ENCODE measurements at regions not wholly inside any gene's neighbourhood (a gene's known extent, or its start where the extent isn't known, plus 50 kb on each side); places are given as distances from the start of the nearest gene placed in this dataset.
"Not testable (repeated sequence)": the region's sequence is repeated elsewhere in the genome, so short reads cannot be mapped to it uniquely, and the experiment has no call there.

DNA sequence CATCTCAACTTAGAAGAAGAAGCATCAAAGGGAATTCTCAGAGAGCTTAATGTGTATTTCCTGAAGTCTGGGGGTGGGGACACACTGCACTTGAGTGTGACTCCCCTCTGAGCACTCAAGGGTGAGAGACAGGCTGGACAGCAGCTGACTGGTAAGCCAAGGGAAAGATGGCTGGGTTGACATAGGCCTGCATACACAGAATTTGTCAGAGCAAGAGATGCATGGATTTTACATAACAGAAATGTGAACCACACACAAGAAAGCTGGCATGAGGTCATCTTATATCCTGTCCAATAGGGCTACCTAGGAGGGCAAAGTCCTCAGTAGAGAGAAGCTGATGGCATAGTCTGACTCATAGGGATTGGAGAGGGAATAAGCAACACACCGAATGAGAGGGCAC lies 114.3 kb upstream of the EPB41L4A start:
- in situ Hi-C loops (cut with HindIII; ENCODE audit: low sequenced_read_pairs) = no loop called here

DNA sequence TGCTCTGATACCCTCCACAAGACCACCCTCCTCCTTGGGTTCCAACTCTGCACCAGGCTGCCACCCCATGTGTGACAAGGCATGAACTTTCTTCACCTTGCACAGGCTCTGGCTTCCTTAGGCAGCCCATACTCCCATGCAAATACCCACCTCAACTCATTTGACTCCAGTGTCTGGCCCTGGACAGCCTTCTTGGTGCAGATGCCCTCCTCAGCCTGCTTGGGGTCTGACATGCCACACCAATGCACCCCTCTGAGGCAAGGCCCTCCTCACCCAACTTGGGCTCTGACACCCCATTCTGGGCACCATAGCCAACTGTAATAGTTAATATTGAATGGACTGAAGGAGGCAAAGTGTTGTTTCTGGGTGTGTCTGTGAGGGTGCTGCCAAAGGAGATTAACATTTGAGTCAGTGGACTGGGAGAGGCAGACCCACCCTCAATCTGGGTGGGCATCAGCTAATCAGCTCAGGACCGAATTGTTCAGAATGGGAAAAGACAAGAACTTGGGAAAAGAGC lies 115.0 kb upstream of the EPB41L4A start:
- in situ Hi-C loops (cut with HindIII; ENCODE audit: low sequenced_read_pairs) = no loop called here

- in situ Hi-C loops (cut with HindIII; ENCODE audit: low sequenced_read_pairs) = no loop called here
Measured at GRCh38 chr5:112534611-112535255, 115.7 kb upstream of the EPB41L4A start.

DNA sequence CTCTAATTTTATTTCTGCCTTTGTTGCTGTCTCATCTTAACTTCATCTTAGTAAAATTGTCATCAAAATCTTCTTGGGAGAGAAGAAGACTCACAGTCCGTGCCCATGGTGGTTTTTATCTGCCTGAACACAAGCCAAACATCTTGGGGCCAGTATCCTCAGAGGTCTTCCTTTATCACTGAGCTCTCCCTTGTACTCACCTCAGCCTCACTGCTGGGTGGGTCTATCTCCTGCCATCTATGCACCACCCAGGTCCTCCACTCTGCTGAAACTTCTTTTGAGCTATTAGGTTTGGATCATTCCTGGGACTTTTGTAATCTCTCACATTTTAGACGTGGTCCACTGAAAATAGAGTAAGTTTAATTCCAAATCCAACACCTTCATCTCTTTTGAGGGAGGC lies 116.3 kb upstream of the EPB41L4A start:
- in situ Hi-C loops (cut with HindIII; ENCODE audit: low sequenced_read_pairs) = no loop called here

DNA sequence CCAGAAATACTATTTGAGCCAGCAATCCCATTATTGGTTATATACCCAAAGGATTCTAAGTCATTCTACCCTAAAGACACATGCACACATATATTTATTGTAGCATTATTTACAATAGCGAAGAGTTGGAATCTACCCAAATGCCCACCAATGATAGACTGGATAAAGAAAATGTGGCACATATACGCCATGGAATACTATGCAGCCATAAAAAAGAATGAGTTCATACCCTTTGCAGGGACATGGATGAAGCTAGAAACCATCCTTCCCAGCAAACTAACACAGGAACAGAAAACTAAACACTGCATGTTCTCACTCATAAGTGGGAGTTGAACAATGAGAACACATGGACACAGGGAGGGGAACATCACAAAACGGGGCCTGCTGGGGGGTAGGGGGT lies 125.5 kb upstream of the EPB41L4A start:
- in situ Hi-C loops (cut with HindIII; ENCODE audit: low sequenced_read_pairs) = not testable (repeated sequence)

- in situ Hi-C loops (cut with HindIII; ENCODE audit: low sequenced_read_pairs) = loop anchor here (5.0 kb wide), 1 partner anchor 300 kb away; no protein-coding TSS in a partner anchor
Measured at GRCh38 chr5:112546946-112547592, 128.0 kb upstream of the EPB41L4A start.

DNA sequence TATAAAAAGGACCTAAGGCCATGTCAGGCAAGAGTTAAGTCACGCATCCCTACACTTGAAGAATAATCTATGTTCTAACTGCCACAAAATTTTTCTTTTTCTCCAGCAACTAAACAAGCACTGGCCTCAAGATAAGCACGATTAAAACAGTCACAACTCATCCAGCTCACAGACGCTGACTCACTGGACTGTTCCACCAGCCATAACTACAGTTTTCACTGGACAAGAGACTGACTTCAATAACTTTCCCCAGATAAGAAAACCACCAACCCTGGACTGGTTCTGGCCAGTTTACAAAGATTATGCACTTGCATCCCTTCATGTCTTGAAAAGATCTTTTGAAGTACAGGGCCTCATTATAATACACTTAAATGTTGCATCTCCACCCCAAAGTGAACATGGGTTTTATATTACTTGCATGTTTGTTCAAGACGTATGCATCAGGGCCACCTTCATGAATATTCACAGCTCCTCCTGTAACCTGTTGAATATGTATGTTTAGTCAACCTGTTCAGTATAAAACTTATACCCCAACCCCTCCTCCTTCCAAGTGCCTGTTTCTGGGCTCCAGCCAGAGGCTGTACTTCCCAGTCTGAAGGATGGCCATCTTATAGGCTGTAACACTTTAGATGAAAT lies 129.3 kb upstream of the EPB41L4A start:
- in situ Hi-C loops (cut with HindIII; ENCODE audit: low sequenced_read_pairs) = loop anchor here (5.0 kb wide), 1 partner anchor 299 kb away; no protein-coding TSS in a partner anchor

DNA sequence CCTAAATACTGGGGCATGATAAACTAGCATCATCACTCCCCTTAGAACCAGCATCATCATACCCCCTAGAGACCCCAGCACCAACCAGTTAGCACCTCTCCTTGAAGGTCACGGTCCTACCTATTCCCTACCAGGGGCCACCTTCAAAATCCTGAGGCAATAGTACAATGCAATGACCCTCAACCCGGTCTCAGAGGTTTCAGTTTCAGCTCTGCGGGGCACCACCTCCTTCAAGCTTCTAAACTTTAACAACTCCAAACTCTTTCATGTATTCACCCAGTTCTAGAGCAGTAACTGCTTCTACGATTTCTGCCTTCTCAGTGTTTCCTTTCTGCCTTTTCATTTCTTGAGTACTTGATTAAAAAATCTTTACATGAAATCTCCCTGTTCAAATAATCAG lies 130.1 kb upstream of the EPB41L4A start:
- in situ Hi-C loops (cut with HindIII; ENCODE audit: low sequenced_read_pairs) = loop anchor here (5.0 kb wide), 1 partner anchor 298 kb away; no protein-coding TSS in a partner anchor

GRCh38 chr5:112549605-112550166 lies 130.6 kb upstream of the EPB41L4A start:
- in situ Hi-C loops (cut with HindIII; ENCODE audit: low sequenced_read_pairs) = loop anchor here (5.0 to 25.0 kb wide), 3 partner anchors 88 to 298 kb away; no protein-coding TSS in a partner anchor

GRCh38 chr5:112551419-112552032 lies 132.4 kb upstream of the EPB41L4A start:
- in situ Hi-C loops (cut with HindIII; ENCODE audit: low sequenced_read_pairs) = loop anchor here (5.0 to 25.0 kb wide), 2 partner anchors 86 to 211 kb away; no protein-coding TSS in a partner anchor

DNA sequence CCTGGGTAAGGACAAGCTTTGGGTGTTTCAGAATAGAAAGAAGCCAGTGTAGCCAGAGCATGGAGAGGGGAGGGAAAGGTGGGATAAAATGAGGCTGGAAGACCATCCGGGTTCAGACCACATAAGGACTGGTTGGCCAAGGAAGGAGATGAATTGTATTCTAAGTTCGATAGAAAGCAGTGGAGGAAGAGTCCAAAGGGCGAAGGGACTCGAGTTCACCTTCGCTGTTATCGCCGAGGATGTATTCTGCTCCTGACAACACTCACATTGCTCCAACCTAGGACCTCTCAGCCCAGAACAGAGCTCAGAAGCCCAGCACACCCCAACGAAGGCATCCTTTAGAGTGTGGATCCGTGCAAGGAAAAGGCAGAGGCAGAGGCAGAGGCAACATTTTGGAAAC lies 133.1 kb upstream of the EPB41L4A start:
- in situ Hi-C loops (cut with HindIII; ENCODE audit: low sequenced_read_pairs) = loop anchor here (5.0 to 25.0 kb wide), 2 partner anchors 85 to 210 kb away; no protein-coding TSS in a partner anchor

- in situ Hi-C loops (cut with HindIII; ENCODE audit: low sequenced_read_pairs) = loop anchor here (5.0 to 25.0 kb wide), 2 partner anchors 85 to 210 kb away; no protein-coding TSS in a partner anchor
Measured at GRCh38 chr5:112552791-112553190, 133.7 kb upstream of the EPB41L4A start.

DNA sequence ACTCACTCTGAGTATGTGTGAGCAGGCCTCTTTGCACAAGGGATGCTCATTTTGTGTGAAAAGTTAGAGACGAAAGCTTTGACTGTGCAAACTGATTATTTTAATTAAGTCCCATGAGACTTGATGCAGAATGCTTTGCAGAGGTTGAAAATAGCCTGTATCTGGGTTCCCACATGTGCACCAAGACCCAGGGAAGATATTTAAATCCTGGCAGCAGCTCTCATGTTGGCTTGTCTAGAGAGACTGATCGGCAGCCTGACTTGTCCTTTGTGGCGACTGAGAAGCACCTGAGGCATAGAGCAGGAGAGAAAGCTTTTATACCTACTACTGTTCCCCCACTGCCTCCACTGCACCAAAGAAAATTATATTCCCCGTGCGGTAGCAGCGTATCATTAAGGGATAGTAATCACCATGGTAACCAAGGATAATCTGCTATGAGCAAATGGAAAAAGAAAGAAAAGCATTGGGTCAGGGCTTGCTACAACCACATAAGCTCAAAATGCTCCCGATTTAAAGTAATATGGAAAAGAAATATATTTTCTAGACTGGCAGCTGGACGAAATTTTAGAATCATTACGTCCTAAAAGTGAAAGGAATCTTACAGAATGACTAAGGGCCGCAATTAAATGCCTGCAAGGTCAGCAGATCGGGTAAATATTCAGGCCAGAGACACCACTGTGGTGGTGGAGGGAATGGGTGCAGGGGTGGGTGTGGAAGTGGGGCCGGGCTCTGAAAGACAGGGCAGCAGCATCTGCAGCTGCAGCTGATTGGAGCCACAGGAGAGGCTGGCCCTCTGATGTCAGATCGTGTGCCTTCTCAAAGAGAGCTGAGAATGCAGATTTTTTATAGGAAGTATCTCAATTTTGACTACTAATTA lies 135.3 kb upstream of the EPB41L4A start:
- in situ Hi-C loops (cut with HindIII; ENCODE audit: low sequenced_read_pairs) = loop anchor here (5.0 to 25.0 kb wide), 2 partner anchors 83 to 208 kb away; no protein-coding TSS in a partner anchor

GRCh38 chr5:112555197-112555596 lies 136.1 kb upstream of the EPB41L4A start:
- in situ Hi-C loops (cut with HindIII; ENCODE audit: low sequenced_read_pairs) = loop anchor here (25.0 kb wide), 1 partner anchor 207 kb away; no protein-coding TSS in a partner anchor

- in situ Hi-C loops (cut with HindIII; ENCODE audit: low sequenced_read_pairs) = loop anchor here (25.0 kb wide), 1 partner anchor 207 kb away; no protein-coding TSS in a partner anchor
Measured at GRCh38 chr5:112555691-112556090, 136.6 kb upstream of the EPB41L4A start.

DNA sequence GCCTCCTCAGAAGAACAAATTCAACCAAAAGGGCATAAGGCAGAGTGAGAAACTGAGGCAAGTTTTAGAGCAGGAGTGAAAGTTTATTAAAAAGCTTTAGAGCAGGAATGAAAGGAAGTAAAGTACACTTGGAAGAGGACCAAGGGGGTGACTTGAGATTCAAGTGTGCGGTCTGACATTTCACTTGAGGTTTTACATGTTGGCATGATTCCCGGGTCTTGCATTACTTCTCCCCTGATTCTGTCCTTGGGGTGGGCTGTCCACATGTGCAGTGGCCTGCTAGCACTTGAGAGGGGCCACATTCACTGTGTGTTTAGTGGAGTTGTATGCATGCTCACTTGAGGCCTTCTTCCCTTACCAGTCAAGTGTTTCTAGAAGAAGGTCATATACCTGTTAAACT lies 140.4 kb upstream of the EPB41L4A start:
- in situ Hi-C loops (cut with HindIII; ENCODE audit: low sequenced_read_pairs) = loop anchor here (25.0 kb wide), 1 partner anchor 203 kb away; no protein-coding TSS in a partner anchor

DNA sequence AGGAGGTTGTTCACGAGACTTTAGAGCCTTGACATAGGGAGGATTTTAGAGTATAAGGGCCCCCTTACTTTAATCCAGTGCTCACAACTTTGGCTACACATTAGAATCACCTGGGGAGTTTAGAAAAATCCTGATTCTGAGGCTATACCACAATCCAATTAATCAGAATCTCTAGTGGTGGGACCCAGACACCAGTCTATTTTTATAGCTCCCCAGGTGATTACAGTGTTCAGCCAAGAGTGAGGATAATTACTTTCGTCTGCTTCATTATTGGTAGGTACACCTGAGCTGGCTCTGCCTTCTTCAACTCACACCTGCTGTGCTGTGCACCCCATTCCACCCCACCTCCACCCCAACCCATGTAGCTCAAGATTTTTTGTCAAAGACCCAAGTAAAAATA lies 141.3 kb upstream of the EPB41L4A start:
- in situ Hi-C loops (cut with HindIII; ENCODE audit: low sequenced_read_pairs) = loop anchor here (25.0 kb wide), 1 partner anchor 202 kb away; no protein-coding TSS in a partner anchor

DNA sequence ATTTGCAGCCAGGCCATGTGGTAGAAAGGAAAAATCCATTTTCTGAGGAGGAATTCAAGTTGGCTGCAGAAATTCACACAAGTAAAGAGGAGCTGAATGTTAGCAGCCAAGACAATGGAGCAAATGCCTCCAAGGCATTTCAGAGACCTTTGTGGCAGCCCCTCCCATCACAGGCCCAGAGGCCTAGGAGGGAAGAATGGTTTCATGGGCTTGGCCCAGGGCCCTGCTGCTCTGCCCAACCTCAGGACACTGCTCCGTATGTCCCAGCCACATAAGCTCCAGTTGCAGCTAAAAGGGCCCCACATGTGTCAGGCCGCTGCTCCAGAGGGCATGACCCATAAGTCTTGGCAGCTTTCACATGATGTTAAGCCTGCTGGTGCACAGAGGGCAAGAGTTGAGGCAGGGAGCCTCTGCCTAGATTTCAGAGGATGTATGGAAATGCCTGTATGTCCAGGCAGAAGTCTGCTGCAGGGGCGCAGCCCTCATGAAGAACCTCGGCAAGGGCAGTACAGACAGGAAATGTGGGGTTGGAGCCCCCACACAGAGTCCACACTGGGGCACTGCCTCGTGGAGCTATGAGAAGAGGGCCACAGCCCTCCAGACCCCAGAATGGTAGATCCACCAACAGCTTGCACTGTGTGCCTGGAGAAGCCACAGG lies 144.2 kb upstream of the EPB41L4A start:
- in situ Hi-C loops (cut with HindIII; ENCODE audit: low sequenced_read_pairs) = loop anchor here (25.0 kb wide), 1 partner anchor 199 kb away; no protein-coding TSS in a partner anchor

DNA sequence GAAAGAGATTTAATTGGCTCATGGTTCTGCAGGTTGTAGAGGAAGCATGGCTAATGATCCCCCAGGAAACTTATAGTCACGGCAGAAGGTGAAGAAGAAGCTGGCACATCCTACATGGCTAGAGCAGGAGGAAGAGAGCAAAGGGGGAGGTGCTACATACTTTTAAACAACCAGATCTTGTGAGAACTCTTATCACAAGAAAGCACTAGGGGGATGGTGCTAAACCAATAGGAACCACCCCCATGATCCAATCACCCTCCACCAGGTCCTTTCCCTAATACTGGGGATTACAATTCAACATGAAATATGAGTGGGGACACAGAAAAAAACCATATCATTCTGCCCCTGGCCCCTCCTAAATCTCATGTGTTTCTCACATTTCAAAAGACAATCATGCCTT lies 147.2 kb upstream of the EPB41L4A start:
- in situ Hi-C loops (cut with HindIII; ENCODE audit: low sequenced_read_pairs) = loop anchor here (25.0 kb wide), 1 partner anchor 196 kb away; no protein-coding TSS in a partner anchor
